NCI-H345 (cell line): ENCODE measurements at regions not wholly inside any gene's neighbourhood (a gene's known extent, or its start where the extent isn't known, plus 50 kb on each side); places are given as distances from the start of the nearest gene placed in this dataset.

ENCODE experiments used
- DNase-seq: peaks from one replicate; lab custom pipeline; 2025; lab: John Stamatoyannopoulos, UW

- no peak for DNase-seq
Measured at GRCh38 chr2:13884291-13884976, 748.1 kb upstream of the LRATD1 start.

GRCh38 chr2:13901526-13901925 lies 731.0 kb upstream of the LRATD1 start:
- no peak for DNase-seq

- DNase-seq = no peak
Measured at GRCh38 chr2:13905831-13906230, 726.7 kb upstream of the LRATD1 start.

- DNase-seq = no peak
Measured at GRCh38 chr2:13916066-13916465, 716.5 kb upstream of the LRATD1 start.

GRCh38 chr2:13917958-13918357 lies 714.6 kb upstream of the LRATD1 start:
- no peak for DNase-seq

GRCh38 chr2:13919981-13920382 lies 712.5 kb upstream of the LRATD1 start:
- no peak for DNase-seq

GRCh38 chr2:13921245-13921644 lies 711.3 kb upstream of the LRATD1 start:
- no peak for DNase-seq

GRCh38 chr2:13923823-13924222 lies 708.7 kb upstream of the LRATD1 start:
- DNase-seq = no peak

- no peak for DNase-seq
Measured at GRCh38 chr2:13942111-13942510, 690.4 kb upstream of the LRATD1 start.

GRCh38 chr2:13950761-13951160 lies 681.8 kb upstream of the LRATD1 start:
- DNase-seq = no peak

GRCh38 chr2:13968811-13969210 lies 663.7 kb upstream of the LRATD1 start:
- DNase-seq = no peak

- DNase-seq = no peak
Measured at GRCh38 chr2:13986119-13986720, 646.3 kb upstream of the LRATD1 start.

- no peak for DNase-seq
Measured at GRCh38 chr2:13996527-13996926, 636.0 kb upstream of the LRATD1 start.

GRCh38 chr2:14011190-14011589 lies 621.3 kb upstream of the LRATD1 start:
- peak; percentile 40 for DNase-seq

- DNase-seq = no peak
Measured at GRCh38 chr2:14015113-14015630, 617.3 kb upstream of the LRATD1 start.

- DNase-seq = no peak
Measured at GRCh38 chr2:14016289-14016955, 616.1 kb upstream of the LRATD1 start.

GRCh38 chr2:14018620-14019019 lies 613.9 kb upstream of the LRATD1 start:
- DNase-seq = no peak

- DNase-seq = no peak
Measured at GRCh38 chr2:14023558-14023957, 609.0 kb upstream of the LRATD1 start.

GRCh38 chr2:14039134-14039533 lies 593.4 kb upstream of the LRATD1 start:
- DNase-seq = no peak

GRCh38 chr2:14047491-14047890 lies 585.0 kb upstream of the LRATD1 start:
- DNase-seq = no peak

GRCh38 chr2:14051401-14051800 lies 581.1 kb upstream of the LRATD1 start:
- no peak for DNase-seq

GRCh38 chr2:14053105-14053504 lies 579.4 kb upstream of the LRATD1 start:
- no peak for DNase-seq

GRCh38 chr2:14064346-14064745 lies 568.2 kb upstream of the LRATD1 start:
- DNase-seq = no peak
